Activated T-helper 17 cell treated with anti-CD3 and anti-CD28 coated beads, Interleukin-2, amount 50 U/mL, for 72 hours (primary cell): ENCODE measurements at regions not wholly inside any gene's neighbourhood (a gene's known extent, or its start where the extent isn't known, plus 50 kb on each side); places are given as distances from the start of the nearest gene placed in this dataset.
"Not testable (repeated sequence)": the region's sequence is repeated elsewhere in the genome, so short reads cannot be mapped to it uniquely, and the experiment has no call there.

ENCODE experiments used
- ATAC-seq: fragments of 150-1000 bp; cut with Tn5 transposase; replicated peaks from 2 replicates; pipeline ENCODE4 v1.10.0; 2021; ENCODE audit warnings: mild to moderate bottlenecking, moderate library complexity
- H3K27ac Mint-ChIP-seq: one replicate; pipeline ENCODE4 v1.8.0; 2022; ENCODE audit warnings: mixed read lengths
- H3K27me3 Mint-ChIP-seq: one replicate; pipeline ENCODE4 v1.8.0; 2022; ENCODE audit warnings: mixed read lengths
- H3K36me3 Mint-ChIP-seq: one replicate; pipeline ENCODE4 v1.8.0; 2022; ENCODE audit warnings: low read depth, mild to moderate bottlenecking, mixed read lengths
- H3K4me1 Mint-ChIP-seq: one replicate; pipeline ENCODE4 v1.8.0; 2022; ENCODE audit warnings: mixed read lengths
- H3K4me3 Mint-ChIP-seq: one replicate; pipeline ENCODE4 v1.8.0; 2022; ENCODE audit warnings: mild to moderate bottlenecking, mixed read lengths
- H3K9me3 Mint-ChIP-seq: one replicate; pipeline ENCODE4 v1.8.0; 2022; ENCODE audit warnings: mixed read lengths

DNA sequence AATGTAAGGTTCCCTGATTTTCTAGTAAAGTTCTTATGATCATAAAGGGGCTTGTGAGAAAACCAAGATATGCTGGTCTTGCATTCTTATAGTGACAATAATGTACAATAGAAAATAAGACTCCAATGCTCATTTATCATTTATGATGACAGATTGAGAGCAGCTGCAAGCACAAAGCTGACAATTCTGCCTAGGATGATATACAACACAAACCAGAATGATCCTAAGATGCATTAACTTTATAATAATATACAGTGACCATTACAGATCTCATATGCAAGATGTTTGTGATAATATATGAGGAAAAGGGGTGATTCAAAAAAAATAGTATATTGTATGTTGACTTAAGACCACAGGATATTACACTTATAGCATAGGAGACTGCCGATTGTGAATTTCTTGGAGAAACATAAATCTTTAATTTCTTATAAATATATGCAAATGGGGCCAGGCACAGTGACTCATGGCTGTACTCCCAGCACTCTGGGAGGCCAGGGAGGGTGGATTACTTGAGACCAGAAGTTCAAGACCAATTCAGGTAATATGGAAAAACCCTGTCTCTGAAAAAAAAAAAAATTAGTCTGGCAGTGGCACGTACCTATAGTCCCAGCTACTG lies 387.0 kb downstream of the ZBBX start:
- Mint-ChIP-seq H3K9me3 (no peaks in the 10 kb centered on the region), H3K27me3 (no peaks in the 10 kb centered on the region), H3K27ac (no peak overlapping the region), H3K4me3 (no peak overlapping the region), H3K36me3 (no peaks in the 10 kb centered on the region), H3K4me1 (no peaks in the 10 kb centered on the region)
- ATAC-seq, result no peak

DNA sequence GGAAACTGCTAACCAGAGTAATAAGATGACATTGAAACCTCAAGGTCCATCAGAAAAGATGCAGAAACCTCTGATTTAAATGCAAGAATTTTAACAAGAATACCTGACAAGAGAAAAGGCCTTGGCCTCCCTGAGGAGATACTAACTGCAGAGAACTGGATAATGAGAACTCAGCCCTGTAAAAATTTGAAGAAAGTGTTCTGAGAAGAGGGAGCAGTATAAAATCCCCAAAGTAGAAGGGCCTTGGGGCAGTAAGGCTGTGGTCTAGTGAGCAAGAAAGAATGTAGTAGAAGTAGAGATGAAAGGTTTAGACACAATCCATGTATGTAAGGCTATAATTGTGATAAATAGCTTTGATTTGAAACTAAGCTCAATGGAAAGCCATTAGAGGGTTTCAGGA lies 394.1 kb downstream of the ZBBX start:
- no peaks in the 10 kb centered on the region for H3K27me3 Mint-ChIP-seq
- H3K9me3 Mint-ChIP-seq, result no peaks in the 10 kb centered on the region
- ATAC-seq, result no peak
- no peak overlapping the region for H3K27ac Mint-ChIP-seq
- H3K36me3 Mint-ChIP-seq, result no peaks in the 10 kb centered on the region
- H3K4me3 Mint-ChIP-seq, result no peak overlapping the region
- H3K4me1 Mint-ChIP-seq, result no peaks in the 10 kb centered on the region

DNA sequence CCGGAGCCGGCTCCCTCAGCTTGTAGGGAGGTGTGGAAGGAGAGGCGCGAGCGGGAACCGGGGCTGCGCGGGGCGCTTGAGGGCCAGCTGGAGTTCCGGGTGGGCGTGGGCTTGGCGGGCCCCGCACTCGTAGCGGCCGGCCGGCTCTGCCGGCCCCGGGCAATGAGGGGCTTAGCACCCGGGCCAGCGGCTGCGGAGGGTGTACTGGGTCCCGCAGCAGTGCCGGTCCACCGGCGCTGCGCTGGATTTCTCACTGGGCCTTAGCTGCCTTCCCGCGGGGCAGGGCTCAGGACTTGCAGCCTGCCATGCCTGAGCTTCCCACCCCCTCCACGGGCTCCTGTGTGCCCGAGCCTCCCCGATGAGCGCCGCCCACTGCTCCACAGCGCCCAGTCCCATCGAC lies 404.3 kb downstream of the ZBBX start:
- not testable (repeated sequence) for H3K4me1 Mint-ChIP-seq, H3K36me3 Mint-ChIP-seq, H3K27me3 Mint-ChIP-seq, H3K27ac Mint-ChIP-seq, H3K9me3 Mint-ChIP-seq, ATAC-seq, H3K4me3 Mint-ChIP-seq

DNA sequence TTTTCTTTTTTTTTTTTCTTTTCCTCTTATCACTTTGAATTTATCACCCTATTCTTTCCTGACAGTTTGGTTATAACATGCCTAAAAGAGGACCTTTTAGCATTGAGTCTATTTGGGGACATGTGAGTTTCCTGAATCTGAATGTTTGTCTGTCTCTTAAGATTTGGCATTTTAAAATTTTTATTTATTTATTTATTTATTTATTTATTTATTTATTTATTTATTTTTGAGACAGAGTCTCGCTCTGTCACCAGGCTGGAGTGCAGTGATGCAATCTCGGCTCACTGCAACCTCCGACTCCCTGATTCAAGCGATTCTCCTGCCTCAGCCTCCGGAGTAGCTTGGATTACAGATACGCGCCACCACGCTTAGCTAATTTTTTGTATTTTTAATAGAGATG lies 412.4 kb downstream of the ZBBX start:
- not testable (repeated sequence) for H3K27me3 Mint-ChIP-seq, H3K36me3 Mint-ChIP-seq, ATAC-seq, H3K27ac Mint-ChIP-seq, H3K9me3 Mint-ChIP-seq, H3K4me3 Mint-ChIP-seq, H3K4me1 Mint-ChIP-seq

DNA sequence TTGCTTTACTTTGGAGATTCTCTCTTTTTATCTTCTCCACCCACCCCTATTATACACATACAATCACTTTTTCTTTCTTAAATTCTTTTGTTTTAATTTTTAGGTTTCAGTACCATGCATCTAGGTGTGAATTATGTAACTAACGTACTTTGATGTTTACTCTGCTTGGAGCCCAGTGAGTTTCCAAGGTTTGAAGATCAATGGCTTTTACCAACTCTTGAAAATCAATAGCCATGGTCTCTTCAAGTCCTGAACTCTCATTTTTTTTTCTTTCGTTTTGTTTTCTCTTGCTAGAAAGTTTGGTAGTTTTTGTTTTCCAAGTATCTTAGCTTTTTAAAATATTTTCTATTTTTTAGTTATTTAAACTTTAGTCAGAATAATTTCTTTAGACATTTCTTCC lies 417.2 kb downstream of the ZBBX start:
- Mint-ChIP-seq H3K27ac (no peak overlapping the region), H3K9me3 (peaks cover 4% of the 10 kb centered on the region), H3K27me3 (no peaks in the 10 kb centered on the region), H3K36me3 (no peaks in the 10 kb centered on the region), H3K4me3 (no peak overlapping the region), H3K4me1 (no peaks in the 10 kb centered on the region)
- no peak for ATAC-seq

DNA sequence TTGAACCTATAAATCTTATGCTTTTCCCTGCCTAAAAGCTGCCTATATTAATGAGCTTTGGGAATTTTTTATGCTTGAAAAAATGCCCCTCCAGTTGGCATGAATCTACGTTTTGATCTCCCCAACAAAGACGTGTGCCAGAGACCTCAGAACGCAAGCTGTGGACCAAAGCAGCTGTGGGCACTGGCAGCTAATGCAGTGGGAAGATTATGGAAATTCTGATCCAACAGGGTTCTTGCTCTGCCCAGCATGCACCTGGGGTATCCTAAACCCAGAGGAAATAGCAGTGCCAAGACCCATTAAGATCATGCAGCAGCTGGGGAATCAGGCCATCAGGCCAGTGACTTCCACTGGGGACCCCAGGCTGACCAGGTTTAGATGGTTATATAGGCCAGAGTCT lies 423.0 kb downstream of the ZBBX start:
- Mint-ChIP-seq H3K4me3 (no peak overlapping the region), H3K9me3 (peaks cover 13% of the 10 kb centered on the region), H3K27me3 (no peaks in the 10 kb centered on the region), H3K36me3 (no peaks in the 10 kb centered on the region), H3K27ac (no peak overlapping the region), H3K4me1 (no peaks in the 10 kb centered on the region)
- ATAC-seq, result no peak

DNA sequence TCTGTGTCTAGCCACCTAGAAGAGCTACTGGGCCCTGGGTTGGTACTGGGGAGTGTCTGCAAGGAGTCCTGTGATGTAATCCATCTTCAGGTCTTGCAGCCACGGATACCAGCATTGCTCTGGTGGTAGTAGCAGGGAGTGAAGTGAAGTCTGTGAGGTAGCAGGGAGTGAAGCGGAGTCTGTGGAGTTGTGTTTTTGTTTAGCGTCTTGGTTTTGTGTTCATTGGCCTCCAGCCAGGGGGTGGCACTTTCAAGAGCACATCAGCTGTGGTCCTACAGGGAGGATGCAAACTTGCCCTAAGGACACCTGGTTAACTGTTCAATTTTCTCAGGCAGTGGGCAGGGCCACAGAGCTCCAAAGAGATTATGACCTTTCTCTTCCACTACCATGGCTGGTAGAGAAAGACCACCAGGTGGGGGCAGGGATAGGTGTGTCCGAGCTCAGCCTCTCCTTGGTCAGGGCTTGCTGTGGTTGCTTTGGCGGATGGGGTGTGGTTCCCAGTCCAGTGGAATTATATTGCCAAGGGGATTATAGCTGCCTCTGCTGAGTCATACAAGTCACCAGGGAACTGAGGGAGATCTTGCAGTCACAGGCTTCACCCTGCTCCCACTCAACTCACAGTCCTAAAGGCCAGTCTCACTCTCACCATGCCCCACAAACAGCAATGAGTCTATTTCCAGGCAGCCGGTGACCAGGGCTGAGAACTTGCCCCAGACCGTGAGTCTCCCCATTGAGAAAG lies 424.7 kb downstream of the ZBBX start:
- Mint-ChIP-seq H3K4me3 (no peak overlapping the region), H3K27ac (no peak overlapping the region), H3K4me1 (no peaks in the 10 kb centered on the region), H3K27me3 (no peaks in the 10 kb centered on the region), H3K9me3 (peaks cover 18% of the 10 kb centered on the region), H3K36me3 (no peaks in the 10 kb centered on the region)
- no peak for ATAC-seq

DNA sequence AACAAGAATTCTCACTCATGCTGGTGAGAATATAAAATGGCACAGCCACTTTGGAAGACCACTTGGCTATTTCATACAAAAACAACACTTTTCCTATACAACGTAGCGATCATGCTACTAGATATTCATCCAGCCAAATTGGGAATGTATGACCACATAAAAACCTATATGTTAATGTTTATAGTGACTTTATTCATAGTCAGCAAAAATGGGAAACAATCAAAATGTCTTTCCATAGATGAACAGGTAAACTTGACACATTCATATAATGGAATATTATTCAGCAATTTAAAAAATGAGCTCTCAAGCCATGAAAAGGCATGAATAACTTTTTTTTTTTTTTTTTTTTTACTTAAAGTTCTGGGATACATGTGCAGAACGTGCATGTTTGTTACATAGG lies 445.2 kb downstream of the ZBBX start:
- H3K27me3 Mint-ChIP-seq, result no peaks in the 10 kb centered on the region
- H3K4me3 Mint-ChIP-seq, result no peak overlapping the region
- no peak for ATAC-seq
- no peaks in the 10 kb centered on the region for H3K4me1 Mint-ChIP-seq
- no peaks in the 10 kb centered on the region for H3K36me3 Mint-ChIP-seq
- H3K27ac Mint-ChIP-seq, result no peak overlapping the region
- peaks cover 14% of the 10 kb centered on the region for H3K9me3 Mint-ChIP-seq

DNA sequence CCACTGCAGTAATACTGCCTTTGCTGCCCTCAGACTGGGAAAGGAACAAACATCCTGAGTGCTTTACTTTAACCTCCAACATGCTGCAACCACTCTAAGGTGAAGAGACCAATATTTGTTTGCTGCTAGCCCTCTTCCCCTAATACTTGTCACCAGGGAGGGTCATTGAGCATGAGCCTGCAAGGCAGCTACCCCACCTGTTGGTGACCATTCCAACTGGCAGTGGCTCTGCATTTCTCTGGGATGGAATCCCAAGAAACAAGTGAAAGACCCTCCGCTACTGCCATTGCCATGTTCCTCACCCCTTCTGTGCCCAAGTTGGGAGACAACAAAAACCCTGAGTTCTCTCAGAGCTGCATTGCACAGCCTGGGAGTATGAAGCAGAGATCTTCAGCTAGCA lies 462.7 kb downstream of the ZBBX start:
- Mint-ChIP-seq H3K9me3 (peaks cover 37% of the 10 kb centered on the region), H3K27ac (no peak overlapping the region), H3K27me3 (no peaks in the 10 kb centered on the region), H3K4me3 (no peak overlapping the region), H3K36me3 (no peaks in the 10 kb centered on the region), H3K4me1 (no peaks in the 10 kb centered on the region)
- no peak for ATAC-seq

DNA sequence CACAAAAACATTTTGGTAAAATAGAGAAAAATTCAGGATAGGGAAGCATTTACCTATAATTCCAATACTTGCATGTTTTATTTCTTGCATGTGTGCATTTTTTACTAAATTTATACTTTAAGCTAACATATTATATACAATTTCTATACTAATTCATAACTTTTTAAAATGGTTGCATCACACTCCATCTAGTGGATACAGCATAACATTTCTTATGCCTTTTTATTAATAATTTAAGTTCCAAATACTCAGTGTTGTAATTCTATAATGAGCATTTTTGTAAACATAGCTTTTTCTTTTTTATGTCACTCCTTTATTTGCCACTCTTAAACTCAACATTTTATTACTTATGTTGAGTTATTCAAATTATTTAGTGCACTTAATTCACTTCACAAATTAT lies 477.7 kb downstream of the ZBBX start:
- Mint-ChIP-seq H3K27me3 (no peaks in the 10 kb centered on the region), H3K9me3 (peaks cover 15% of the 10 kb centered on the region), H3K4me3 (no peak overlapping the region), H3K36me3 (no peaks in the 10 kb centered on the region), H3K4me1 (no peaks in the 10 kb centered on the region), H3K27ac (no peak overlapping the region)
- no peak for ATAC-seq

DNA sequence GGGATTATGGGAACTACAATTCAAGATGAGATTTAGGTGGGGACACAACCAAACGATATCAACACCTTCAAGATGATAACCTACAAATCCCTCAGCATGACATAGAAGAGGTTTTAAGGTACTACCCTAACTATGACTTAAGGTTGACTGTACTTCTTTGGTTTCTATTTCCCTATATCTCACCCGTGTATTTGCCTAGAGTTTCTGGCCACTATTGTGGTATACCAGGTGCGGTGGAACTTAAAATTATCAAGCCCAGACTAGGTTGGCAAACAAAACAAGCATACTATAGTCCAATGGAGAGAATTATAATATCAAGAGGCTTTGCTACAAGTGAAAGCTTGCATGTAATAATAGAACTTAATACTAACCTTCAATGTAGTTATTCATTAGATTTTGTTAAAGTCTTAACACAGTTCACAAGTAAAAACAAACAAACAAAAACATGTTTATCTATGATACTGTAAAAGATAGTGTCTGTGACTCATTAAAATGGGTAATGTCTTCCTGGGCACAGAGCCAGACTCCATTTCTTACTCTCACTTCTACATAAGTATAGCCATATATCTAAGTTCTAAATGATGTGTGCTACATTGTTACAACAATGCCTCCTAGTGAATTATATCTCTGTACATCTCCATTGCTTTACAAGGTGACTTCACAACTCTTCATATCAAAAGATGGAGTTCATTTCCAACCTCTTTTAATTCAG lies 479.1 kb downstream of the ZBBX start:
- H3K27ac Mint-ChIP-seq, result no peak overlapping the region
- H3K27me3 Mint-ChIP-seq, result no peaks in the 10 kb centered on the region
- peaks cover 11% of the 10 kb centered on the region for H3K9me3 Mint-ChIP-seq
- H3K36me3 Mint-ChIP-seq, result no peaks in the 10 kb centered on the region
- ATAC-seq, result no peak
- no peaks in the 10 kb centered on the region for H3K4me1 Mint-ChIP-seq
- H3K4me3 Mint-ChIP-seq, result no peak overlapping the region

DNA sequence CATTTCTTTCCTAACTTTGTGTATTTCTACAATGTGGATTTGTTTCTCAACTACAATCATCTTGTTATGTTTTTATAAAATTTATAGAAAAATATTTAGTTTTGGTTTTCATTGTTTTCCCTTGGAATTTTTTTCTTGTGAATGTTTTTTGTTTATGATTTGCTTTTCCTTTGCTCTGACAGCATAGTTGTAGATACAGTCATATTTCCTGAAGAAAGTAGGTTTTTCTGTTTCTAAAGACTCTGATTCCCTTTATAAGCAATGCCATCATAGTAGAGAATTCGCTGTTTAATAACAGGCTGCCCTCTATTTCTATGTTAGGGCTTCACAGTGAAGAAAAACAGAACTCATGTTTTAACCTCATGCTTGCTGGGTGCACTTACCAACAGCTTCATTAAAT lies 482.3 kb downstream of the ZBBX start:
- no peaks in the 10 kb centered on the region for H3K27me3 Mint-ChIP-seq
- no peaks in the 10 kb centered on the region for H3K36me3 Mint-ChIP-seq
- no peak for ATAC-seq
- peaks cover 7% of the 10 kb centered on the region for H3K9me3 Mint-ChIP-seq
- no peak overlapping the region for H3K4me3 Mint-ChIP-seq
- no peak overlapping the region for H3K27ac Mint-ChIP-seq
- no peaks in the 10 kb centered on the region for H3K4me1 Mint-ChIP-seq

DNA sequence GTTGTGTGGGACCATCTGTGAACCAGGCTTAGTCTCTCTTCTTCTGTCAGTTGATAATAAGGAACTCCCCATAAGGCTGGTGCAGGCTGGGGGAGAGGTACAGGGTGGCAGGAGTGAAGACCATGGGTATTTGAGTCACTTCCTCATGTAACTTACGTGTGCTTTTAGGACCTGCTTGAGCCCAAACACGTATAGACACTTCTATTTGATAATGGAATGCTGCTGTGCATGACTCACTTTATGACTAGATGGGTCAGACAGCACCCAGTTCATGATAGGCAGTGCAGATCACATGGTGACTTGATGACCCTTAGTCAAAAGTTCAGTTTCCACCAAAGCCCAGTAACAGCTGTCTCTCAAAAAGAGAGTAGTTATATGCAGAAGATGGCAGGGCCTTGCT lies 490.9 kb downstream of the ZBBX start:
- no peaks in the 10 kb centered on the region for H3K27me3 Mint-ChIP-seq
- H3K9me3 Mint-ChIP-seq, result peaks cover 4% of the 10 kb centered on the region
- H3K4me3 Mint-ChIP-seq, result no peak overlapping the region
- no peaks in the 10 kb centered on the region for H3K4me1 Mint-ChIP-seq
- H3K36me3 Mint-ChIP-seq, result no peaks in the 10 kb centered on the region
- H3K27ac Mint-ChIP-seq, result no peak overlapping the region
- no peak for ATAC-seq

DNA sequence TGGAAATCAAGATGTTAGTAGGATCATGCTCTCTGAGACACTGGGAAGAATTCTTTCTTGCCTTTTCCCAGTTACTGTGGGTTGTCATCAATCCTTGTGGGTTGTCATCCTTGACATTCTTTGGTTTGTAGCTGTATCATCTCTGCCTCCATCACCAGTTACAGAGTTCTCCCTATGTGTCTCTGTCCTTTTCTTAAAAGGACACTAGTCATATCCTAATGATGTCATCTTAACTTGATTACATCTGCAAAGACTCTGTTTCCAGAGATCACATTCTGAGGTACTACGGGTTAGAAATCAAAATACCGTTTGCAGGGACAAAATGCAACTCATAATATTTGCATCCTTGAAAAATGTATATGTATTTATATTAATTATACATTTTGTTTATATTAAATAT lies 500.4 kb downstream of the ZBBX start:
- H3K9me3 Mint-ChIP-seq, result peaks cover 8% of the 10 kb centered on the region
- H3K27me3 Mint-ChIP-seq, result no peaks in the 10 kb centered on the region
- no peaks in the 10 kb centered on the region for H3K36me3 Mint-ChIP-seq
- no peak overlapping the region for H3K27ac Mint-ChIP-seq
- H3K4me3 Mint-ChIP-seq, result no peak overlapping the region
- H3K4me1 Mint-ChIP-seq, result no peaks in the 10 kb centered on the region
- ATAC-seq, result peak; percentile 38

DNA sequence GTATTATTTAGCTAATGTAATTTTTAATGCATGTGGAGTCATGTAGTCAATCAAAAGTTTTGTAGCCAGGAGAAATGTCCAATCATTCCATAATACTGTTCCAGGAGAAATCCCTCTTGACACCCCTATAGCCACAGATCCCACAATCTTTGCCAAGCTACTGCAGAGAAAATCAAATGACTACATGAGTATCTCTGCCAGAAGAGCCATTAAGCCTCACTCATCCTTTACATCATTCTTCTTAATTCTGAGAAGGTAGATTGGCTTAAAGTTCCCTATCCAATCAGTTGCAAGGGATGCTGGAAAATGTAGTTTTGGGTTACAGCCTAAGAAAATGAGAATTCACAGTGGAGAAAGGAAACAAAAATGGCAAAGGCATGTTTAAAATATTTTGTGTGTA lies 502.1 kb downstream of the ZBBX start:
- H3K9me3 Mint-ChIP-seq, result peaks cover 12% of the 10 kb centered on the region
- H3K36me3 Mint-ChIP-seq, result no peaks in the 10 kb centered on the region
- ATAC-seq, result no peak
- no peaks in the 10 kb centered on the region for H3K27me3 Mint-ChIP-seq
- no peaks in the 10 kb centered on the region for H3K4me1 Mint-ChIP-seq
- no peak overlapping the region for H3K27ac Mint-ChIP-seq
- H3K4me3 Mint-ChIP-seq, result no peak overlapping the region
